HL-60 (cell line): ENCODE measurements at regions not wholly inside any gene's neighbourhood (a gene's known extent, or its start where the extent isn't known, plus 50 kb on each side); places are given as distances from the start of the nearest gene placed in this dataset.

Experiments
- CTCF ChIP-seq: IDR thresholded peaks from one replicate; pipeline ENCODE4 v1.5.1; 2011; ENCODE audit warnings: low read length, control low read depth, inconsistent platforms; ENCODE audit not compliant: insufficient read depth
- SPI1 ChIP-seq: IDR thresholded peaks from 2 replicates; pipeline ENCODE4 v1.6.1; 2012; ENCODE audit warnings: low read depth, mild to moderate bottlenecking, borderline replicate concordance

GRCh38 chrX:39845233-39845632 is 252.5 kb downstream of the BCOR start:
- TF ChIP-seq CTCF (no peak), SPI1 (no peak)
